IPS DF 19.7 (cell line): ENCODE measurements at regions not wholly inside any gene's neighbourhood (a gene's known extent, or its start where the extent isn't known, plus 50 kb on each side); places are given as distances from the start of the nearest gene placed in this dataset.
A peak's percentile ranks its signal among the peaks of the same experiment; 100 is the strongest.
"Not testable (repeated sequence)": the region's sequence is repeated elsewhere in the genome, so short reads cannot be mapped to it uniquely, and the experiment has no call there.

ENCODE experiments used
- DNase-seq: peaks from one replicate; pipeline ENCODE4 v3.0.0-alpha.2; 2013; ENCODE audit warnings: low read depth, low spot score

- not testable (repeated sequence) for DNase-seq
Measured at GRCh38 chr2:125353542-125353941, 1302.4 kb upstream of the GYPC start.

DNA sequence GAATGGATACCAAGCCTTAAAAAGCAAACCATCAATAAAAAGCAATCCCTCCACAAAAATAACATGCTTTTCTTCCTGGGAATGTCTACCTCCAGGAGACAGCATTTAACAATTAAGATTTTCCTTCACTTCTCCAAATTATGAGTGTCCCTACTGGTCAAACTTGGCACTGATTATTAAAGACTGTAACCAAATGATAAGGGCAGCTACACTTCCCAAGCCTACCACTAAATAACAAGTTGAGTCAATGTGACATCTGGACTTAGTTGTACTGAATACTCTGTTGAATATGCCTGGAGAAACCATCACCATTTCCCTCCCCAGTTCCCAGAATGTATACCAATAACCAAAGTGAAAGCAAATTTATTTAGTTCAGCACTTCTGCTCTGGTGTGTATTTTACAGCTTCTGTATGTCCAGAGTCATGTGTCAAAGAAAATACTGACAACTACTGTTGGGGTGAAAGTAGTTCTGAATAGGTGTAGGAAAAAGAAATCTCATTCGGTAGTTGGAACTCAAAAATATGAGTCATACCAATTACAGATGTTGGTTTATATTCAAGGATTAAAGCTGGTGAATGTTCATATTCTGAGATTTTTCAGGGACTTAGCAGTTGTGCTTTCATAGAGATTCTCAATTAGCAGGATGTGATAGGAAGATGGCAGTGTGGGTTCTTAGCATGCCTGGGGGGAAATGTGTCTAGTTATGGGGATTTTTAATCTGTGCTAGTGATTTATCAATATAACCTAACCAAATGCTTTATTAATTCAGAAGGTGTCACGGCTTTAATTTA, 1291.6 kb upstream of the GYPC start:
- no peak for DNase-seq

- no peak for DNase-seq
Measured at GRCh38 chr2:125364984-125365265, 1291.0 kb upstream of the GYPC start.

GRCh38 chr2:125371867-125372266, 1284.1 kb upstream of the GYPC start:
- no peak for DNase-seq

DNA sequence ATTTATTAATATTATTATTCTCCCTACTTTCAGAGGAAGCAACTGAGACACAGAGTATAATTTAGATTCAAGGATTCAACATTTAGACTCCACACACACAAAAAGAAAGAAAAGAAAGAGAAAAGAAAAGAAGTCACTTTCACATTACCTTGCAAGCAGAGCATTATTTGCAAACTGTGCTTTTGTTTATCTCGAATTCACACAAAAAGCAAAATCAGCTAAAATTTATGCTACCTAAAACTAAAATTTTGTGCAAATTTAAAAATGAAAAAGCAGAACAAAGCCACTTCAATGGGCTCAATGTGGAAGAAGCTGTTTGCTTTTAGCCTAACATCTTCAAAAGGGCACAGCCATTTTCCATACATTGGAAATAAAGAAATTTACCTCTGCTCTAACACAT, 1282.7 kb upstream of the GYPC start:
- DNase-seq: no peak

GRCh38 chr2:125386074-125386473, 1269.9 kb upstream of the GYPC start:
- DNase-seq: peak; percentile 48

- no peak for DNase-seq
Measured at GRCh38 chr2:125397535-125398251, 1258.3 kb upstream of the GYPC start.

- no peak for DNase-seq
Measured at GRCh38 chr2:125398738-125399524, 1257.0 kb upstream of the GYPC start.

- DNase-seq: peak; percentile 3
Measured at GRCh38 chr2:125405816-125406215, 1250.1 kb upstream of the GYPC start.

- DNase-seq: no peak
Measured at GRCh38 chr2:125408874-125409538, 1247.0 kb upstream of the GYPC start.

- no peak for DNase-seq
Measured at GRCh38 chr2:125418483-125418882, 1237.5 kb upstream of the GYPC start.

- not testable (repeated sequence) for DNase-seq
Measured at GRCh38 chr2:125422198-125422770, 1233.7 kb upstream of the GYPC start.

DNA sequence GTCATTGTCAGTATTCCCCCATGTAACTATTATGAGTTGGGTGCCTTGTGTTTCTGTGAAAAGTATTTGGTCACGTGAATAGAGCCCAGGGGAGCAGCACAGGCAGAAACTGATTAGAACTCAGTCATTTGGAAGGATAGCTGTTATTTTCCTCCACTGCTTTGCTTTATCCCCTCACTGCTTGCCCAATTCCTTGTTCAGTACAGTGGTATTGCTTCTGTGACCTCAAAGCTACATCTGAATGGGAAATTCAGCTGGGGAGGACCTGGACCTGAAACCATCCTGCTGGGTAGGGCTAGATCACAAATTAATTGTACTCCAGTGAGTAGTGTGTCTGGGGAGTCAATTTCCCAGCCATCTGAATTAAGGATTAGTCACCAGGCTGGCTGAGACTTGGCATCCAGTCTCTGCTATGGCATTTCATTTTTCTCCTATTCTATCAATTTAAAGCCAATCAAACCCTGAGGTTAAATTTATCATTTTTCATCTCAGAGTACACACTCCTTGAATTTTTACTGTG, 1231.6 kb upstream of the GYPC start:
- DNase-seq: no peak

GRCh38 chr2:125427721-125428315, 1228.1 kb upstream of the GYPC start:
- no peak for DNase-seq

DNA sequence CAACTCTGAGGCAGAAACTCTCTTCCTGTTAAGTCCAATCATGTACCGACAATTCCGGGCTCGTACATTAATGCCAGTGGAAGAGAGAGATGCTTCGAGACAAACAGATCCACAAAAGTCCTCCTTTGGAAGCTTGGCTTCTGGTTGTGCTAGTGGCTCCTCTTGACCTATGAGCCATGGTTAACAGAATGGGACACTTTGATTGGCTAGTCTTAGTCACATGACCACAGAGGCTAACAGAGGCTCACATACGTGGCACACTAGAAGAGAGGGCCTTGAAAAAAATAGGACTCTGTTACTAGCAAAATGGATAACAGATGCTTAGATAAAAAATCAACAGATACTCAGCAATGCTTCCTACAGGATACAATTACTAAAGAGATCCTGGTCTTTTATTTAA, 1211.9 kb upstream of the GYPC start:
- no peak for DNase-seq

- no peak for DNase-seq
Measured at GRCh38 chr2:125445495-125445894, 1210.5 kb upstream of the GYPC start.

DNA sequence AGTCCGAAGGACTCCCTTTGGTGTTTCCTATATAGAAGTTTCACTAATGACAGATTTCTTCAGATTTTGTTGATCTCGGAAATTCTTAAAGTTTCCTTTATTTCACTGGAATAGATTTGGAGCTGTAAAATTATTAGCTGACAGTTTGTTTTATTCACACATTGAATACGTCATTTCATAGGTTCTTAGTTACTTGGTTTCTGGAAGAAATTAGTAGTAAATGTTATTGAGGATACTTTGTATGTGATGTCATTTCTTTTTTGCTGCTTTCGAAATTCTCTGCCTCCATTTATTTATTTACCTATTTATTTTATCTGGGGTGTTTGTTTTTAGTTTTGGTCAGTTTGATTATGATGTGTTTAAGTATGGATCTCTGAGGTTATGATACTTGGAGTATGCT, 1205.9 kb upstream of the GYPC start:
- no peak for DNase-seq

DNA sequence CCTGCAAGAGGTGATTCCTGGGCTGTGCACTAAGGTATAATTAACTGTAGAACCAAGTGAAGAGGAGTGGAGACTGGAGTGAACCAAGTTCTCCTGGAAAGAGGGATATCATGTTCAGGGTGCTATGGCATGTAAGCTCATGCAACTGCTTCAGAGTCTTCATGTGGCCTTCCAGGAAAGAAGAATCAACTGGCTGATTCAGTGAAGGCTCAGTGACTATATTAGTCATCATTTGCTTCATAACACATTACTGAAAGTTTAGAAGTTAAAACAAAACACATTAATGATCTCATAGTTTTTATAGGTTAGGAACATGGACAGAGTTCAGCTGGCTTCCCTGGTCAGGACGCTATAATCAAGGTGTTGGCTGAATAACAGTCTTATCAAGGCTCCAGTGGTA, 1200.8 kb upstream of the GYPC start:
- no peak for DNase-seq

GRCh38 chr2:125456693-125457363, 1199.1 kb upstream of the GYPC start:
- DNase-seq: no peak

DNA sequence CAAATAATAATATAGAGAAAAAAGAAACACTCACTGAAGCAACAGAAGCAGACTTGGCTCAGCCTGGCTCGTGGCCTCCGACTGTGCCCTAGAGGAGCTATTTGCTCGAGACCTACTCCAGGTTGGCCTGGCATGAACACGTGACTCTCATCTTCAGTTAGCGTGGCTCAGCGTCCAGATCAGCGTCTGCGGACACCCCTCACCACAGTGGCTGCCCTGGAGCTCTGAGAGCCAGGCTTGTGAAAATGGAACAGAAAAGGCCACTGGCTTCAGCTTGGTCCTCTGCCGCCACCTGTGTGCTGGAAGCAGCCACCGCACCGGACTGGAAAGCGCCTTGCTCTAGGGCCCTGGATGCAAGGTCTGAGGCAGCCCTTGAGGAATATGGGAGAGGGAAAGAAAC, 1184.0 kb upstream of the GYPC start:
- peak; percentile 40 for DNase-seq
